DMS153 (cell line): ENCODE measurements at regions not wholly inside any gene's neighbourhood (a gene's known extent, or its start where the extent isn't known, plus 50 kb on each side); places are given as distances from the start of the nearest gene placed in this dataset.

Experiments
- DNase-seq: peaks from one replicate; lab custom pipeline; 2025; lab: John Stamatoyannopoulos, UW

DNA sequence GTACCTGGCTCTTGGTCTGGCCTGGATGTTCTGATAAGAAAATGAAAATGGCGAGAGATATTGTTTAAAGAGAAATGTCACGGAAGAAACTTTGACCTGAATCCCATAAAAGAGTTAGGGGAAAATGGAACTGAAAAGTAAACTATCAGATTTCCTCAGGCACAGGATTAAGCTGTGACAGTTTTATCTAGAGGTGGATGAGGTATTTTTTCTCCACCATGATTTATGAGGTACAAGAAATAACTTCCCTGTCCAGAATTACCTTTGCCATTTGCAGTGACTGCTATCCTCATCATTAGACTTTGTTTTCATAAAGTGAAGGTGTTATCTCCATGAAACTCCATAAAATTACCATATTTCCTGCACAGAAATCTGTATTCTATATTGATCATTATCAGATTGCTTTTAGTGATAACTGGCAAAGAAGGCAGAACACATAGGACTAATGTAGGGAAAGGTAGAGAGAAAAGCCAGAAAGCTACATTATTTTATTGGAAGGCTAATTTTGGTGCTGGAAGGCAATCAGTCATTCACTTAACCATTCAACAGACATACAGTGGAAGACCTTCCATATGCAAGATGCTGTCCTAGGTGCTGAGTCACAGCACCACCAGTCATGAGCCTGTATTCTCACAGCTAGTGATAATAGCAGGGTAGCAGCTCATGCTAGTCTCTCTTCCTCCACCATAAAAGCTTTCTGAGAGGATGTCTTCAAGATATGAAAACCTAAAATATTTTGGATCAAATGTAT is 427.3 kb upstream of the CITED2 start:
- DNase-seq: no peak

DNA sequence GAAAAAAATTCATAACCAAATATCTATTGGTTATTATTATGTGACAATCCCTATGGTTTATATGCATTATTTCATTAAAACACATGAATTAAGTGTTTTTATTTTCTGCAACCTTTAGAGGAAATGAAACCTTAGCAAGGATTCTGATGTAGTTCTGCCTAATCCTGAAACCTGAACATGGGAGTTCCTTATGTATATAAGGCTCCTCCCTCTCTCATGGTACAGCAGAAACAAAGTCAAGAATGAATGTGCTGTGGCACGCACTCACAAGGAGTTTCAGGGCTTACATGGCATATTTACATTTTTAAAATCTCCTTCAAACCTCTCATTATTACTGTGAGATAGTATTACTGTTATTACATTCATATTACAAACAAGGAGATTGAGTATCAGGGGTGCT is 426.4 kb upstream of the CITED2 start:
- no peak for DNase-seq

DNA sequence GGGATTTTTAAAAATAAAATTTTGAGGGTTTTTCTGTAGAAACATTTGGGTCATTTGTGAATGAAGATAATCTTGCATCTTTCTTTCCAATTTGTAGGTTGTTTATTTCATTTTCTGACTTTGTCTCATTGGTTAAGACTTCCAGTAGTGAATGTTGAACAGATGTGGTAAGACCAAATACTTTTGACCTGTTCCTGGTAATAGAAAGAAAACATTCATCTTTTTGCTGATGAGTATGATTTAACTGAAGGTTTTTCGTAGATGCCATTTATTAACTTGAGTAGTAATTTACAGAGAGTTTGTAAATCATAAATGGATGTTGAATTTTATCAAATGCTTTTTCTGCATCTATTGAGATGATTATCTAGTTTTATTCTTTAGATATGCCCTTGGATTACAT is 416.1 kb upstream of the CITED2 start:
- DNase-seq: no peak

DNA sequence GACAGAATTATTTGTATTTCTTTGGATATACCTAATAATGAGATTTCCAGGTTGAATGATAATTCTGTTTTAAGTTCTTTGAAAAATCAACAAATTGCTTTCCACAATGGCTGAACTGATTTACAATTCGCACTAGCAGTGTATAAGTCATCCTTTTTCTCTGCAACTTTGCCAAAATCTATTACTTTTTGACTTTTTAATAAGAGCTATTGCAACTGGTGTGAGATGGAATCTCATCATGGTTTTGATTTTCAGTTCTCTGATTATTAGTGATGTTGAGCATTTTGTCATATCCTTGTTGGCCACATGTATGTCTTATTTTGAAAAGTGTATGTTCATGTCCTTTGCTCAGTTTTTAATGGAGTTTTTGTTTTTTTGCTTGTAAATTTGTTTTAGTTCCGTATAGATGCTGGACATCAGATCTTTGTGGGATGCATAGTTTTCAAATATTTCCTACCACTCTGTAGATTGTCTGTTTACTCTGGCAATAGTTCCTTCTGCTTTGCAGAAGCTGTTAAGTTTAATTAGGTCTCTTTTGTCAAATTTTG is 409.8 kb upstream of the CITED2 start:
- DNase-seq: no peak

DNA sequence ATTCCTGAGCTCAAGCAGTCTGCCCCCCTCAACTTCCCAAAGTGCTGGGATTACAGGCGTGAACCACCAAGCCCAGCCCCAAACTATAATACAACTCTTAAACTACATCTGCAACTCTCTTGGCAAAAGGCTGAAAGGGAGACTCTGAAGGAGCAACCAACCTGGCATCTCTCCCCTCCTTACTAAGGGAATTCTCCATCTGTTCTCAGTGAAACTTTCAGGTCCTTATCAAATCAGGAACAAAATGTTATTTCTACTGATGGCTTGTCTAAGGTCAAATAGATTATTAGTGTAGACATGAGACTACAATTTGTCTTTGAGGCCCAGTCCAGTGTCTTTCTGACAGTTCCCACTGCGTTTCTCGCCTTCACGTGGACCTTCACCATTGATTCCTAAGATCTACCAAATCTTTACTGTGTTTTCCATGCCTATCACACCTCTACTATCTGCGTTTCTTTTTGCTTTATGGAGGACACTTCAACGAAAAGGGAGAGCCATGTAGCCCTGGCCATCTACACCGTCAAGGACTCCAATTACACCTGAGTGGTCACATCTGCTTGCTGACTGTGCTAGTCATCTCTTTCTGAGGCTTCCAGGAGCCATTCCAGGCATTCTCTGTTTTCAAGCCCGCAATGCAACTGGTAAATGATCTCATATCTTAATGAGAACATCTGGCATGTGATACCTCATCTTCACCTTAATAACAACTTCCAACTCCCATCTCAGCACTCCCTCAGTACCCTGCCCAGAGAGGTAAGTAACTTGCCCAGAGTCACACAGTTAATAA is 405.7 kb upstream of the CITED2 start:
- no peak for DNase-seq

DNA sequence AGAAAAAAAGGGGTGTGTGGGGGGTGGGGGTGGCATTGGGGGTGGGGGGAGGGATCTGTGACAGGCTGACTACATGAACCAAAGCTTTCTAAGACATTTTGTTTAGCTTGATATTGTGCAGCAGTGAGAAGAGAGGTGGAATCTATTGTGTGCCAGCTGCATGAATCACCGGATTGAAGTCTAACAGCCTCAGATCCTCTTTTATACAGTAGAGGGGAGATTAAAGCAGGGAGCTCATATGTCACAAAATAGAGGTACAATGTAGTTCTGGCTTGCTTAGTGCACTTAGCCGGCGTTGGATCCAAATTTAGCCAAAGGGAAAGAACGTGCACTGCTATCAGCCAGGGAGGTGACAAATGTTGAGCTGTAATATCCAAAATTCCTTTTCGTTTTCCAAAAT is 404.2 kb upstream of the CITED2 start:
- peak; percentile 31 for DNase-seq

DNA sequence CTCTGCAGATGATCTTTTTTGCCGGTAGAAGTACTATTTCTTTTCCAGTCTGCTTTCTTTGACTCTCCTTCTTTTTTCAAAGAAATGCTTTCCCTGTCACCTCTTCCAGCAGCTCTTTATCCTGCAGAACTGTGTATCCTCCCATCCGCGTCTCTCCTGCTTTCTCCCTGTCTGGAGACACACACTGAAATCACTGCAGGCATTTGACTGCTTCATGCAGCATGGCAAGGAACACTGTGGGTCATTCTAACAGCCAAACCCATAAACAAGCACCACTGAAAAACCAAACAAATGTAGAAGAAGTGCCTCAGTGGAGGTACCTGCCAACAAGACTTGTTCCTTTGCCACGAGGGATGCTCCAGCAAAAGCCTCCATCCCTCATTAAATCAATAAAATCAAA is 403.7 kb upstream of the CITED2 start:
- DNase-seq: no peak

DNA sequence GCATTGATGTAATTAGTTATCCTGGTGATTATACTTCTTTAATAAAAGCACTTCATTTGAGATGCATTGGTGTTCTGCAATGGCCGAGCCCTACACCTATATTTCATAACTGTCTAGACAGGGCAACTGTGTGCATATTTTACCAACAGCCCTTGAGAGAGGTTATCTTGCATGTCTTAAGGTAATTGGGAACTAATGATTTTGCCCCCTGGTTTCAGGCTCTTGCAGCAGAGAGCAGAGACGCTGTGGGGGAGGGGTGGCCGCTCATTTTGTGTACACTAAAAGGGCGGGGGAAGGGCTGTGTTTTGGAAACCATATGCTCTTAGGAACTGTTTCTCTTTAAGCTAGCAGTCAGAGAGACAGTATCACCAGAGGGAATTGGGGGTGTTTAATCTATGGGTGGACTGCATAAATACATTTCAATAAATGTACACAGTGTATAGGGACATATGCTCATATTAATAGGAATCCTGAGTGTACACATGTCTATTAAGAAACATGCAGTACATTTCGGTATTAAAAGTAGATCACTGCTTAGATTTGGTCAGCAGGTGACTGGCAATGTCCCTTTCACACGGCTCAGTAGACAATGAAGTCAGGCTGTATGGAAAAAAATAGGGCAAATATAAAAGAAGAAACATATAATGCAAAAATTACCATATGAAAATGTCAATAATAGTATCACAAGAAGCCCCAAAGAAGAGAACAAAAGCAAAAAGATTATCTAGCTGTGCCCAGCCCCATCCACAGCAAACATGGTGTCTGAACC is 402.9 kb upstream of the CITED2 start:
- DNase-seq: peak; percentile 20

DNA sequence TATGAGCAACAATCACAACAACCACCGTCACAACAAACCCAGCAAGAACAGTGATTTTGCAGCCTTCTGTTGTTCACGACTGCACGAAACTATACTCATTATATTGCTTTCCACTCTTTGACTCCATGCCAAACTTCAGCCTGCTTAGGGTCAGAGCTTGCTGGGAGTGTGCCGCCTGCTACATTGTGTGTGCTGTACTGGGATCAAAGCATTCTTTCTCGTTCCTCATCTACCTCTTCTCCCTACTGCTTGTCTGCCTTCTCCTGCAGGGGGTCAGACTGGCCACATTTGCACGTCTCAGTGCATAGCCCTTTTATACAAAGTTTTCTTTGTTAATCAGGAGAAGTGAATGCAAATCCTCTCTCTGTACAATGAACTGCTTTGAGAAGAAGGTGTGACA is 401.6 kb upstream of the CITED2 start:
- no peak for DNase-seq

DNA sequence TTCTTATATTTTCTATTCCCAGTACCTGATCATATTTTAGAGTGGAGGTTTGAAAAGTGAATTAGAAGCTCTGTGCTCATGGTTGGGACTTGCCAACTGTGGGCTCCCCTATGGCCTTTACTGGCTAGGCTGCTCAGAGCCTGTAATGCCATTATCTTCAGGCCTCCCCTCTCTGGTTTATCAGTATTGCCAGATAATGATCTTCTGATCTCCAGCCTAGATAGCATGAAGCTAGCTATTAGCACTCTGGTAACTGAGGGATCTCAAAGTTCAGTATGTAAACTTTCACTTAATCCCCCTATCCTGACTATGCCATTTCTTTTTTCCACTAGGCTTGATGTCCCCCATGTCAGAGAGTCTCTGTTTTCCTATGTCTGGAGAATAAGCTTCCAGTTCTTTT is 393.7 kb upstream of the CITED2 start:
- no peak for DNase-seq

DNA sequence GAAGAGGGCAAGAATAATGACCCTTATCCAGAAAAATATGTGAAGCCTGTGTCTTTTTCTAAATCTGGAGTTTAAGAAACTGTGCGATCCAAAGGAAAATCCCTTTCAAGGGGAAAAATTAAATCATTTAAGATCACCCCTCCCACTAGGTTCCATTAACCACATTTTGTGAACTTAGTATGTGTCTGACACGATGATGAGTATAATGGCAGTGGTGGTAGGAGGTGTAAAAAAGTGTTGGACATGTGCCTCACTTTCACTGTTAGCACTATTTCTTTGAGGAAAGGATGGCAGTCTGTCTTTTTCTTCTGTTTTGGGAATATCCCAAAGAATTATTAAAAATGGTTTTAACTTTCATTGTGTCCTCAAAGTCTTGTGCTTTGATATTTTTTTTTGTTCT is 392.3 kb upstream of the CITED2 start:
- DNase-seq: no peak

DNA sequence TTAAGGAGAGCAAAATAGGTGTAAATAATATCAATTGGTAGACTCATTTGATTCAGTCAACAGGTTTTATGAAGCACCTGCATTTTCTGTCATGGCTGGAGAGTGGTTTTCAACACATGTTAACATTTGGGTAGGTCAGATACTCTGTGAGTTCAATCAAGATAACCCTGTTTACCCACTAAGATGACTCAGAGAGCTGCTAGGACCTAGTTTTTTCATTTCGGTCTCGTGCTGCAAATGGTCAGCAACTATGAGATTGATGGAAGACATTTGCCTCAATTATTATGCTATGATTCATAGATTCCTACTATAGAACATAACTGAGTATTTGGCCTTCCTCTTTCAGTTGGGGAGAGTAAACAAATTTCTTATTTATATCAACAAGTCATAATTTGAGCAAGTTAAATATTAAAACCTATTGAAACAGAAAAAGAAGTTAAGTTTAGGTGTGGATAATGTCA is 391.4 kb upstream of the CITED2 start:
- DNase-seq: no peak

DNA sequence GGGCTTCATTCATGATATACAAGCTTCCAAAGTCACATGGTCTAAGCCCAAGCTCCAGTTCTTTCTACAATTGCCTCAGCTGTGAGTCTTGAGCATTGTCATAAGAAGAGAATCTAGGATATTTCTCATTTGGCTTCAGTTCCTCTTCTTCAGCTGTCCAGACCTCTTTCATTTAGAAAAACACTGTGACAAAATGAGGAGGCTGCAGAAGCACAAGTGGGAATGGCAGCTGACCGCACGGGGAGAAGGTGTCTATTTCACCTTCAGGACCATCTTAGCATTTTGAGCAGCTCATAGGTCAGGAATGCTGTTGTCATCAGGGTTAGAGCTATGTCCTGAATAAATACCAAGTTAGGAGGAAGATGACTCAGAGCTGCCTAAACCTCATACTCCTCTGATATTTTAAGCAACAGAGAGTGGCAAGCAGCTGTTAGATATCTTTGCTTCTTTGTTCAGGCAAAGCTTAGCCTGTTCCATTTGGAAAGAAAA is 390.1 kb upstream of the CITED2 start:
- no peak for DNase-seq

DNA sequence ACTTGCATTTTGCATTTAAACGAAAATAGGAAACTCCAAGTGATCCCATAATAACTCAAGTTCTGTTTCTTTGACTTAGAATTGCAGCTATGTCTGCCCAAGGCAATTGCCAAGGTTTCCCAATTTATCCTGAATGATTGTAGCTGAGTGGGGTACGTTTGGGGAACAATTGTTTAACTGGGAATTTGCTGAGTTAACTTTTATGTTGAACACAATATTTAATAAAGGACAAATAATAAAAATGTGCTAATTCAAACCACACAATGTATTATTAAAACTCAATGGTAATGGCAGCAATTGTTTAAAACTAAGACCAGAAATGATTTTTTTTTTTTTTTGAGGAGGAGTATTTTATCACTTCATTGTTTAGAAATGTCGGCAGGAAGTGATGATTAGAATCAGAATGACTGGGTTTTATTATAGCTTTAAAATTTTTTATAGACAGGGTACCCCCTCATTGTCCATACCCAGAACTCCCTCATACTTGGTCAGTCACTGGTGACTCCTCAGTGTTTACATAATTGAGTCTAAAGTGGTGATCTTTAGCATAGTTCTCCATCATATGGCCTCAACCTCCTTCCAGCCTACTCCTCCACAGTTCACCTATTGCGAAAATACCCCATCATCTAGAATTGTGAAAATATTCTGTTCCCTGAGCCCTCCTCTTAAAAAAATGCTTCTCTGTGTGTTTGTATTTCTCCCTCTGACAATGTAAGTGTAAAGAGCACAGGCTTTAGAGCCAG is 389.2 kb upstream of the CITED2 start:
- no peak for DNase-seq

DNA sequence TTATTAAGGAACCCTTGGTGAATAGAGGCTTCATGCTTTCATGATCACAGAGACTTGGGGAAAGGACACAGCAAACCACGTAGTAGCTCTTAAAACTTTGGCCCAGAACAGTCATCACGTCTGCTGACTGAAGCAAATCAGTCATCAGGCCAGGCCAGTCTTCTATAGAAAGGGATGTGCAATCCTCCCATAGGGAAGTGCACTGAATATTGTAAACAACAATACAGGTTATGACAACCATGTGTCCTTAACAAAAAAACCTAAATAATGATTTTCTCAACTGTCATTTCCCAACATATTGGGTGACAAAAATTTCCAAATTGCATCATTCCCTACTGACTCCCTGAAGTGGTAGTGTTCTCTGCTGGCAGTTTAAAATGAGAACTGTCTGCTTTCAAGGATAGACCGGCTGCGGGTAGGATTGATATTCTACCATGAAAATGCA is 388.2 kb upstream of the CITED2 start:
- DNase-seq: no peak

DNA sequence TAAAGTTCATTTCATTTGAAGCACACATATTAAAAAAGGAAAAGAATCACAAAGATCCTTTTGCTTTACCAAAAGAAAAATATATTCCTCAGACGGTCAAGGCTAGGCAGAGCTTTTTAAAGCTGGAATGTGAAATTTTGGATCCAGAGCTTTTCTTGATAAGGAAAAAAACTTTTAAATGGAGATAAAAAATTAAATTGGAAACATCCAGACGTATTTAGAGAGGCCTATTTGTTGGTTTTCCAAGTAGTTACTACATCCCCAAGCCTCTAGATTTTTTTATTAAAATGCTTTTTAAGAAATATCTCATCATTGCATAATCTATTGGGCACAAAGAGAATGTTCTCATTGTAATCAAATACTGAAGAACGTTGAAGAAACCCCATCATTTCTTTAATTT is 385.7 kb upstream of the CITED2 start:
- no peak for DNase-seq

DNA sequence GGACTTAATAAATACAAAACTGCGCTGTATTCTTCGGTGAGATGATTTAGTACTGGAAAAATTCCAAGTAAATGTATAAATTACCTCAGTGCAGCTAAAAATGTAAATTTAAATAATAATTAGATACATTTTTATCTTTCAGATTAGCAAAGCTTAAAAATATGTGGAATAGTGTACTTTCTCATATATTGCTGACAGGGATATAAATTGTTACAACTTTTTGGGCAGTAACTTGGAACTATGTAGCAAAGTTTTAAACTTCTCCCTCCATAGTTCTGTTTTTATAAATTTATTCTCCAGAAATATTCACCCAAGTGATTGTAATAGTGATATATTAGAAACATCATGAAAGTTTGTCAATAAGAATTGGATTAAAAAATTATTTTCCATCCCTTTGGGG is 384.6 kb upstream of the CITED2 start:
- DNase-seq: no peak

DNA sequence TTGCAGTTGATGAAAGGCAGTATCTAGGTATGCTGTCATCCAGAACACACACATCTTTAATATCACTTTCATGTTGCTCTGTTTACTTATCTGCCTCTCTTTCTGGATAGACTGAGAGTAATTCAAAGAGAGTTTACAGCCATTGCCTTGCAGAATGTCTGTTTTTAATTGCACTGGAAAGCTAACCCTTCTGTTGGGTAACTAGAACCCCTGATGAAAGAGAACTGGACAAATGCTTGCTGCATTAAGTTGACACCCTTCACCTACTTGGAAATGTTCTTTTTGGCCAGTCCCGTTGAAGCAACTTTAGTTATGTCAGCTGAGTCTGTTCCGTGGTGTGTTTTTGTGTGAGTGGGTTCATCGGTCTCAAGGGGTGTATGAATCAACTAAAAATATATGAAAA is 383.8 kb upstream of the CITED2 start:
- DNase-seq: no peak

DNA sequence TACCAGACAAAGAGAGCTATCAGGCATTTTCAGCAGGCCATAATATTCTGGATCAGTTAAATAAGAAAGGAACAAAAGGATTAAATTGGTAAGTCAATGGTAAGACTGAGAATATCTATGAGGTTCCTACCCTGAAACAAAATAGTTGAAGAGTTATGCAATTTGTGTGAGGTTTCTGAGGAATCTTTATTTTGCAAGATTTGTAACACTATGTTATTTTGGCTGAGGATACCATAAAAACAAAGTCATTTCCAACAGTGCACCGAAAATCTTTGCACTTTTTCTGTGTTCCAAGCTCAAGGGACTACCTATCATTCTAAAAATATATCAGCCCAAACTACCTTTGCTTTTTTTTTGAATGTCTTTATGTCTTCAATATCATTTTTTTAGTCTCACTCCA is 383.3 kb upstream of the CITED2 start:
- DNase-seq: no peak

DNA sequence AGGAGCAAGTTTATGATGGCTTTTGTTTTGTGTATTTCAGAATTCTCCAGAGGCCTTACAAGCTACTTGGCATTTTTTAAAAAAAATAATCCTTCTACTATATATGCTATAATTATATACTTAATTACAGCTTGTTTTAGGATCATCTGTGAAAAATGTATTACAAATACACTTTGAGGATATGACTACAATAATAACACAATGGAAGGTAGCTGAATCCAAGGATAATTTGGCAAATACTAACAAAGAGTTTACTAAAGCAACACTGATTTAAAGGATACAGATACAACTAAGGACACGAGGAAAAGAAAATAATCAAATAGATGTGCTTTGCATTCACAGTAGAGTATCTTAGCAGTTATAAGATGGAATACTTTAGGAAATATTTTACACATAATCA is 381.9 kb upstream of the CITED2 start:
- no peak for DNase-seq

DNA sequence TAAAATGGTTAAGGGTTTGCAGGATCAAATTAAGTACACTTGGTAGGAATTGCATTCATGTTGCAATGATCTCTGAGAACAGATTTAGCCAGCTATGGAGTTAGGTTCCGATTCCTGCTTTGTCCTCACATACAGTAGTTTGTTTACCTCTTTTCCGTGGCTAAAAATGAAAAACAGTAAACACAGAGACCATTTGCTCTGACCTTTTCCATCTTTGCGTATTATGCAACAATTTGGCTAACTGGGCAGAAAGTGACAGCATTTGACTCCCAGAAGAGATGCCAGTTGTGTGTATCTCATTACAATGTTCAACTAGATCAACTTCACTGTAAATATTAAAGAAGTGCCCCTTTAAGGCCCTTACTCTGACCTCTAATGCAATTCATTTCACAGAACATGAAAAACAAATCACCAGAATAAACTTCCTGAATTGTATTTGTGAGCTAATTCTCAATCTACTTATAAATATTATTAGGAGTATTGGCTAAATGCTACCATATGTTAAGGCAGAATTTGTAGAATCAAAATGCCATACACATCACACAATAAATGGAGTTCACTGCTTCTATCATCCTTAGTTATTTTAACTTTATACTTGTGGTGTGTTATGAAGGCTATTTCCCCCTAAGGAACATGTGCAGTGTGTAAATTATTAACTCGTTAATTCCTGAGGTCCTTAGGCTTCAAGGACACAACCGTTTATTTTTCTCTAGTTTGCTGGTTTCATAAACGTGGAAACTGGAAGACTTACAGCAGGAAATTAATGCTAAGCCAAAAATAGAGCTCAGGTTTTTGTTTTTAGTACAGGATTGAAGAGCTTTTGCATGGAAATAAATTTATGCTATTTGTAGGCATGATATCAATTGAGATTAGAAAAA is 380.7 kb upstream of the CITED2 start:
- DNase-seq: no peak
